OCI-LY7 (cell line): ENCODE measurements at regions not wholly inside any gene's neighbourhood (a gene's known extent, or its start where the extent isn't known, plus 50 kb on each side); places are given as distances from the start of the nearest gene placed in this dataset.
"Not testable (repeated sequence)": the region's sequence is repeated elsewhere in the genome, so short reads cannot be mapped to it uniquely, and the experiment has no call there.

Experiments used
- BruUV-seq: library from RNA; stranded (reverse); fragments of 400-500 nt; replicated peaks from 2 replicates; lab custom pipeline; 2021; lab: Mats Ljungman, UMichigan
- CTCF ChIA-PET: fragments of 300-600 bp; sonication (Branson Sonifier 250); formaldehyde crosslinking; loops from one replicate; lab custom pipeline; 2022; ENCODE audit warnings: antibody characterized with exemption; ENCODE audit not compliant: unreplicated experiment; lab: Charles Lee
- POLR2A ChIA-PET: fragments of 300-600 bp; sonication (Branson Sonifier 250); formaldehyde crosslinking; loops from one replicate; lab custom pipeline; 2022; ENCODE audit warnings: antibody characterized with exemption; lab: Charles Lee
- DNase-seq: peaks from one replicate; pipeline ENCODE4 v3.0.0-alpha.2; 2015; ENCODE audit warnings: low spot score
- H2AFZ ChIP-seq: fragments of 200-600 bp; sonication (generic), shearing (Covaris generic); 2 replicates; pipeline ENCODE4 v1.6.1; 2014; ENCODE audit warnings: mild to moderate bottlenecking, antibody characterized with exemption, low read length, moderate library complexity
- H3K27ac ChIP-seq: fragments of 200-600 bp; sonication (generic); 2 replicates; pipeline ENCODE4 v1.5.1; 2014; ENCODE audit warnings: mixed run types, low read depth, mild to moderate bottlenecking, moderate library complexity, low read length, inconsistent platforms; ENCODE audit not compliant: poor library complexity, severe bottlenecking
- H3K36me3 ChIP-seq: fragments of 200-600 bp; sonication (generic); 2 replicates; pipeline ENCODE4 v1.6.1; 2014; ENCODE audit warnings: mild to moderate bottlenecking, antibody characterized with exemption, low read length, moderate library complexity, mixed read lengths; ENCODE audit not compliant: insufficient read depth
- H3K4me1 ChIP-seq: fragments of 200-600 bp; sonication (generic); 2 replicates; pipeline ENCODE4 v1.5.1; 2014; ENCODE audit warnings: mild to moderate bottlenecking, low read length; ENCODE audit not compliant: insufficient read depth, poor library complexity, severe bottlenecking
- H3K4me2 ChIP-seq: fragments of 200-600 bp; sonication (generic); 2 replicates; pipeline ENCODE4 v1.6.1; 2014; ENCODE audit warnings: mild to moderate bottlenecking, low read length
- H3K4me3 ChIP-seq: fragments of 200-600 bp; sonication (generic); 2 replicates; pipeline ENCODE4 v1.5.1; 2014; ENCODE audit warnings: mild to moderate bottlenecking, low read depth, low read length; ENCODE audit not compliant: poor library complexity, severe bottlenecking
- H3K79me2 ChIP-seq: fragments of 200-600 bp; sonication (generic); 2 replicates; pipeline ENCODE4 v1.6.1; 2016; ENCODE audit warnings: low read depth, mild to moderate bottlenecking, low read length, moderate library complexity, mixed read lengths; ENCODE audit not compliant: insufficient read depth
- H3K9me2 ChIP-seq: fragments of 200-600 bp; sonication (generic); 2 replicates; pipeline ENCODE4 v1.6.1; 2016; ENCODE audit warnings: mild to moderate bottlenecking, low read length, mixed read lengths; ENCODE audit not compliant: insufficient read depth
- H3K9me3 ChIP-seq: fragments of 200-600 bp; sonication (generic); 2 replicates; pipeline ENCODE4 v1.6.1; 2014; ENCODE audit warnings: mild to moderate bottlenecking, mixed run types, low read length, mixed read lengths
- H4K20me1 ChIP-seq: fragments of 200-600 bp; sonication (generic); 2 replicates; pipeline ENCODE4 v1.6.1; 2014; ENCODE audit warnings: mild to moderate bottlenecking, antibody characterized with exemption, low read length, moderate library complexity, mixed read lengths; ENCODE audit not compliant: insufficient read depth
- CTCF ChIP-seq: fragments of 200-600 bp; sonication (generic); conservative IDR thresholded peaks from 2 replicates; pipeline ENCODE4 v1.5.1; 2014; ENCODE audit warnings: mild to moderate bottlenecking, antibody characterized with exemption, low read length, moderate library complexity, mixed read lengths
- EZH2phosphoT487 ChIP-seq: fragments of 200-600 bp; sonication (generic); IDR thresholded peaks from 2 replicates; pipeline ENCODE4 v1.6.1; 2018; ENCODE audit warnings: low read depth, borderline replicate concordance, mild to moderate bottlenecking, mixed run types, antibody characterized with exemption, low read length, moderate library complexity, mixed read lengths
- intact Hi-C: fragments of 100-400 bp; cut with micrococcal nuclease; formaldehyde crosslinking; loops from one replicate; pipeline ENCODE4 v1.10.0; 2022; ENCODE audit not compliant: unreplicated experiment

GRCh38 chr13:48826039-48826438, 149.7 kb upstream of the FNDC3A start:
- no peak overlapping the region for H3K4me2 ChIP-seq
- ChIA-PET CTCF (no interaction called here), POLR2A (no interaction called here)
- no peak overlapping the region for H3K27ac ChIP-seq
- no peaks in the 10 kb centered on the region for H4K20me1 ChIP-seq
- peaks cover 20% of the 10 kb centered on the region for H3K4me1 ChIP-seq
- no peak for DNase-seq
- no peak overlapping the region for H3K4me3 ChIP-seq
- no peak for TF ChIP-seq EZH2phosphoT487
- peak; percentile 42; the same call in 1 of the 2 replicates for TF ChIP-seq CTCF
- intact Hi-C loops: no loop called here
- no peaks in the 10 kb centered on the region for H3K79me2 ChIP-seq
- no peaks in the 10 kb centered on the region for H3K9me2 ChIP-seq
- H3K36me3 ChIP-seq: no peaks in the 10 kb centered on the region
- no peak overlapping the region for H2AFZ ChIP-seq
- BruUV-seq: no TSS peak
- H3K9me3 ChIP-seq: peaks cover 14% of the 10 kb centered on the region; the same call in 1 of the 2 replicates

GRCh38 chr13:48826922-48827454, 148.7 kb upstream of the FNDC3A start:
- H4K20me1 ChIP-seq, H3K36me3 ChIP-seq, H2AFZ ChIP-seq, POLR2A ChIA-PET, DNase-seq, H3K4me3 ChIP-seq, CTCF ChIA-PET, H3K9me2 ChIP-seq, intact Hi-C loops, H3K4me2 ChIP-seq, H3K27ac ChIP-seq, BruUV-seq, H3K79me2 ChIP-seq: not testable (repeated sequence)
- H3K9me3 ChIP-seq: peaks cover 14% of the 10 kb centered on the region; the same call in 1 of the 2 replicates
- H3K4me1 ChIP-seq: peaks cover 20% of the 10 kb centered on the region

- H3K27ac ChIP-seq: no peak overlapping the region
- POLR2A ChIA-PET: no interaction called here
- no peak for TF ChIP-seq EZH2phosphoT487
- TF ChIP-seq CTCF: no peak
- no peak for DNase-seq
- intact Hi-C loops: no loop called here
- BruUV-seq: no TSS peak
- no peaks in the 10 kb centered on the region for H3K36me3 ChIP-seq
- peaks cover 14% of the 10 kb centered on the region; the same call in 1 of the 2 replicates for H3K9me3 ChIP-seq
- H3K4me1 ChIP-seq: peaks cover 20% of the 10 kb centered on the region
- H3K9me2 ChIP-seq: no peaks in the 10 kb centered on the region
- CTCF ChIA-PET: no interaction called here
- H2AFZ ChIP-seq: no peak overlapping the region
- H3K79me2 ChIP-seq: no peaks in the 10 kb centered on the region
- no peak overlapping the region for H3K4me2 ChIP-seq
- no peaks in the 10 kb centered on the region for H4K20me1 ChIP-seq
- no peak overlapping the region for H3K4me3 ChIP-seq
Measured at GRCh38 chr13:48827709-48828108, 148.0 kb upstream of the FNDC3A start.
